ENCODE measurements at regions not wholly inside any gene's neighbourhood (a gene's known extent, or its start where the extent isn't known, plus 50 kb on each side); places are given as distances from the start of the nearest gene placed in this dataset.

- DNase-seq (ENCODE audit: low read depth): no peak
These were observed 90.7 kb upstream of the GCFC2 start for GRCh38 chr2:75801234-75801982.

GRCh38 chr2:75800456-75800855 lies 89.7 kb upstream of the GCFC2 start:
- DNase-seq (ENCODE audit: low read depth): no peak

- no peak for DNase-seq (ENCODE audit: low read depth)
These were observed 89.1 kb upstream of the GCFC2 start for GRCh38 chr2:75799859-75800258.

GRCh38 chr2:75798569-75798968 lies 87.9 kb upstream of the GCFC2 start:
- DNase-seq (ENCODE audit: low read depth): no peak

- DNase-seq (ENCODE audit: low read depth): no peak
These were observed 82.3 kb upstream of the GCFC2 start for GRCh38 chr2:75792996-75793395.

- no peak for DNase-seq (ENCODE audit: low read depth)
These were observed 81.4 kb upstream of the GCFC2 start for GRCh38 chr2:75792146-75792545.

GRCh38 chr2:75790814-75791467 lies 80.2 kb upstream of the GCFC2 start:
- no peak for DNase-seq (ENCODE audit: low read depth)

- no peak for DNase-seq (ENCODE audit: low read depth)
These were observed 79.6 kb upstream of the GCFC2 start for GRCh38 chr2:75790121-75790813.

GRCh38 chr2:75788902-75789301 lies 78.2 kb upstream of the GCFC2 start:
- DNase-seq (ENCODE audit: low read depth): peak; percentile 5

- DNase-seq (ENCODE audit: low read depth): no peak
These were observed 77.4 kb upstream of the GCFC2 start for GRCh38 chr2:75788154-75788553.

GRCh38 chr2:75787532-75788132 lies 76.9 kb upstream of the GCFC2 start:
- DNase-seq (ENCODE audit: low read depth): peak; percentile 34

GRCh38 chr2:75775311-75775823 lies 64.7 kb upstream of the GCFC2 start:
- no peak for DNase-seq (ENCODE audit: low read depth)

- DNase-seq (ENCODE audit: low read depth): no peak
These were observed 62.4 kb upstream of the GCFC2 start for GRCh38 chr2:75772908-75773630.

GRCh38 chr2:75765798-75766197 lies 55.1 kb upstream of the GCFC2 start:
- DNase-seq (ENCODE audit: low read depth): no peak

- no peak for DNase-seq (ENCODE audit: low read depth)
These were observed 53.9 kb upstream of the GCFC2 start for GRCh38 chr2:75764611-75765010.

All from iris pigment epithelial cell (primary cell).